SK-N-SH treated with all-trans-retinoic acid at 6 μM for 48 hours (cell line): ENCODE measurements at regions not wholly inside any gene's neighbourhood (a gene's known extent, or its start where the extent isn't known, plus 50 kb on each side); places are given as distances from the start of the nearest gene placed in this dataset.

ENCODE experiments used
- ATAC-seq: fragments of 200-7000 bp; cut with Tn5 transposase; 3 replicates; pipeline ENCODE4 v1.9.1; 2020; ENCODE audit warnings: mild to moderate bottlenecking, moderate library complexity
- ARNTL ChIP-seq: fragments of 450-650 bp; formaldehyde crosslinking; IDR thresholded peaks from 2 replicates; pipeline ENCODE4 v1.5.0; 2020; ENCODE audit warnings: low read depth, mild to moderate bottlenecking, moderate library complexity, borderline replicate concordance
- BACH2 ChIP-seq: fragments of 250-450 bp; sonication (Bioruptor Pico); IDR thresholded peaks from 2 replicates; pipeline ENCODE4 v1.9.0; 2021; ENCODE audit warnings: mild to moderate bottlenecking, borderline replicate concordance
- CSDC2 ChIP-seq: fragments of 250-450 bp; sonication (Bioruptor Pico); IDR thresholded peaks from 2 replicates; pipeline ENCODE4 v1.5.0; 2020; ENCODE audit warnings: mild to moderate bottlenecking, moderate library complexity
- CSRNP3 ChIP-seq: fragments of 250-450 bp; sonication (Bioruptor Pico); IDR thresholded peaks from 2 replicates; pipeline ENCODE4 v1.5.1; 2021; ENCODE audit warnings: mild to moderate bottlenecking, moderate library complexity
- ESRRG ChIP-seq: fragments of 250-450 bp; sonication (Bioruptor Pico); IDR thresholded peaks from 2 replicates; pipeline ENCODE4 v1.6.1; 2021; ENCODE audit warnings: mild to moderate bottlenecking
- GLIS3 ChIP-seq: fragments of 250-450 bp; sonication (Bioruptor Pico); IDR thresholded peaks from 2 replicates; pipeline ENCODE4 v1.5.0; 2020; ENCODE audit warnings: mild to moderate bottlenecking, moderate library complexity
- ISL1 ChIP-seq: fragments of 250-450 bp; sonication (Bioruptor Pico); IDR thresholded peaks from 2 replicates; pipeline ENCODE4 v2.1.2; 2022; ENCODE audit warnings: mild to moderate bottlenecking, moderate library complexity
- OSR1 ChIP-seq: fragments of 250-450 bp; sonication (Bioruptor Pico); IDR thresholded peaks from 2 replicates; pipeline ENCODE4 v1.8.0; 2022; ENCODE audit warnings: moderate library complexity, mild to moderate bottlenecking, inconsistent platforms
- POU6F1 ChIP-seq: fragments of 250-450 bp; sonication (Bioruptor Pico); IDR thresholded peaks from 2 replicates; pipeline ENCODE4 v1.8.0; 2021; ENCODE audit warnings: low read depth, mild to moderate bottlenecking, moderate library complexity, borderline replicate concordance
- PPARA ChIP-seq: fragments of 250-450 bp; sonication (Bioruptor Pico); IDR thresholded peaks from 2 replicates; pipeline ENCODE4 v1.5.0; 2020; ENCODE audit warnings: mild to moderate bottlenecking, borderline replicate concordance
- RARB ChIP-seq: fragments of 250-450 bp; sonication (Bioruptor Pico); IDR thresholded peaks from 2 replicates; pipeline ENCODE4 v1.8.0; 2021; ENCODE audit warnings: mild to moderate bottlenecking, moderate library complexity
- SNAI2 ChIP-seq: fragments of 250-450 bp; sonication (Bioruptor Pico); IDR thresholded peaks from 2 replicates; pipeline ENCODE4 v1.5.0; 2020; ENCODE audit warnings: mild to moderate bottlenecking, moderate library complexity
- TCF4 ChIP-seq: fragments of 250-450 bp; sonication (Bioruptor Pico); IDR thresholded peaks from 2 replicates; pipeline ENCODE4 v1.8.0; 2021; ENCODE audit warnings: mild to moderate bottlenecking, moderate library complexity, borderline replicate concordance
- TOX ChIP-seq: fragments of 250-450 bp; sonication (Bioruptor Pico); IDR thresholded peaks from 2 replicates; pipeline ENCODE4 v1.8.0; 2021; ENCODE audit warnings: mild to moderate bottlenecking, moderate library complexity, borderline replicate concordance
- ZC3H10 ChIP-seq: fragments of 250-450 bp; sonication (Bioruptor Pico); IDR thresholded peaks from 2 replicates; pipeline ENCODE4 v1.5.1; 2021; ENCODE audit warnings: mild to moderate bottlenecking, moderate library complexity
- ZFP3 ChIP-seq: fragments of 250-450 bp; sonication (Bioruptor Pico); IDR thresholded peaks from 2 replicates; pipeline ENCODE4 v1.5.0; 2020; ENCODE audit warnings: mild to moderate bottlenecking, moderate library complexity
- ZNF565 ChIP-seq: fragments of 450-650 bp; formaldehyde crosslinking; conservative IDR thresholded peaks from 2 replicates; pipeline ENCODE4 v1.5.0; 2020; ENCODE audit warnings: low read depth, mild to moderate bottlenecking, moderate library complexity
- ZNF70 ChIP-seq: fragments of 450-650 bp; formaldehyde crosslinking; IDR thresholded peaks from 2 replicates; pipeline ENCODE4 v1.5.0; 2020; ENCODE audit warnings: mild to moderate bottlenecking, moderate library complexity
- ZNF8 ChIP-seq: fragments of 450-650 bp; formaldehyde crosslinking; IDR thresholded peaks from 2 replicates; pipeline ENCODE4 v1.5.0; 2020; ENCODE audit warnings: mild to moderate bottlenecking, moderate library complexity
- TF ChIP-seq, protein P1 (sequence below): fragments of 250-450 bp; sonication (Bioruptor Pico); IDR thresholded peaks from 2 replicates; pipeline ENCODE4 v1.5.0; 2020; ENCODE audit warnings: mild to moderate bottlenecking, moderate library complexity
- TF ChIP-seq, protein P2 (sequence below): fragments of 250-450 bp; sonication (Bioruptor Pico); IDR thresholded peaks from 2 replicates; pipeline ENCODE4 v1.8.0; 2020; ENCODE audit warnings: mild to moderate bottlenecking, moderate library complexity, borderline replicate concordance
- TF ChIP-seq, protein P3 (sequence below): fragments of 250-450 bp; sonication (Bioruptor Pico); IDR thresholded peaks from 2 replicates; pipeline ENCODE4 v1.5.1; 2020; ENCODE audit warnings: low read depth, mild to moderate bottlenecking, moderate library complexity

- no peak for TF ChIP-seq CSRNP3 (CRISPR knock-in tag)
- no peak for TF ChIP-seq CSDC2 (CRISPR knock-in tag)
- TF ChIP-seq RARB (CRISPR knock-in tag), result no peak
- TF ChIP-seq, protein P1, sequence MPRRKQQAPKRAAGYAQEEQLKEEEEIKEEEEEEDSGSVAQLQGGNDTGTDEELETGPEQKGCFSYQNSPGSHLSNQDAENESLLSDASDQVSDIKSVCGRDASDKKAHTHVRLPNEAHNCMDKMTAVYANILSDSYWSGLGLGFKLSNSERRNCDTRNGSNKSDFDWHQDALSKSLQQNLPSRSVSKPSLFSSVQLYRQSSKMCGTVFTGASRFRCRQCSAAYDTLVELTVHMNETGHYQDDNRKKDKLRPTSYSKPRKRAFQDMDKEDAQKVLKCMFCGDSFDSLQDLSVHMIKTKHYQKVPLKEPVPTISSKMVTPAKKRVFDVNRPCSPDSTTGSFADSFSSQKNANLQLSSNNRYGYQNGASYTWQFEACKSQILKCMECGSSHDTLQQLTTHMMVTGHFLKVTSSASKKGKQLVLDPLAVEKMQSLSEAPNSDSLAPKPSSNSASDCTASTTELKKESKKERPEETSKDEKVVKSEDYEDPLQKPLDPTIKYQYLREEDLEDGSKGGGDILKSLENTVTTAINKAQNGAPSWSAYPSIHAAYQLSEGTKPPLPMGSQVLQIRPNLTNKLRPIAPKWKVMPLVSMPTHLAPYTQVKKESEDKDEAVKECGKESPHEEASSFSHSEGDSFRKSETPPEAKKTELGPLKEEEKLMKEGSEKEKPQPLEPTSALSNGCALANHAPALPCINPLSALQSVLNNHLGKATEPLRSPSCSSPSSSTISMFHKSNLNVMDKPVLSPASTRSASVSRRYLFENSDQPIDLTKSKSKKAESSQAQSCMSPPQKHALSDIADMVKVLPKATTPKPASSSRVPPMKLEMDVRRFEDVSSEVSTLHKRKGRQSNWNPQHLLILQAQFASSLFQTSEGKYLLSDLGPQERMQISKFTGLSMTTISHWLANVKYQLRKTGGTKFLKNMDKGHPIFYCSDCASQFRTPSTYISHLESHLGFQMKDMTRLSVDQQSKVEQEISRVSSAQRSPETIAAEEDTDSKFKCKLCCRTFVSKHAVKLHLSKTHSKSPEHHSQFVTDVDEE (CRISPR knock-in tag), result no peak
- TF ChIP-seq, protein P2, sequence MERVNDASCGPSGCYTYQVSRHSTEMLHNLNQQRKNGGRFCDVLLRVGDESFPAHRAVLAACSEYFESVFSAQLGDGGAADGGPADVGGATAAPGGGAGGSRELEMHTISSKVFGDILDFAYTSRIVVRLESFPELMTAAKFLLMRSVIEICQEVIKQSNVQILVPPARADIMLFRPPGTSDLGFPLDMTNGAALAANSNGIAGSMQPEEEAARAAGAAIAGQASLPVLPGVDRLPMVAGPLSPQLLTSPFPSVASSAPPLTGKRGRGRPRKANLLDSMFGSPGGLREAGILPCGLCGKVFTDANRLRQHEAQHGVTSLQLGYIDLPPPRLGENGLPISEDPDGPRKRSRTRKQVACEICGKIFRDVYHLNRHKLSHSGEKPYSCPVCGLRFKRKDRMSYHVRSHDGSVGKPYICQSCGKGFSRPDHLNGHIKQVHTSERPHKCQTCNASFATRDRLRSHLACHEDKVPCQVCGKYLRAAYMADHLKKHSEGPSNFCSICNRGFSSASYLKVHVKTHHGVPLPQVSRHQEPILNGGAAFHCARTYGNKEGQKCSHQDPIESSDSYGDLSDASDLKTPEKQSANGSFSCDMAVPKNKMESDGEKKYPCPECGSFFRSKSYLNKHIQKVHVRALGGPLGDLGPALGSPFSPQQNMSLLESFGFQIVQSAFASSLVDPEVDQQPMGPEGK (CRISPR knock-in tag), result no peak
- ATAC-seq, result no peak
These were observed 666.9 kb downstream of the FRK start for GRCh38 chr6:115393821-115394220.

DNA sequence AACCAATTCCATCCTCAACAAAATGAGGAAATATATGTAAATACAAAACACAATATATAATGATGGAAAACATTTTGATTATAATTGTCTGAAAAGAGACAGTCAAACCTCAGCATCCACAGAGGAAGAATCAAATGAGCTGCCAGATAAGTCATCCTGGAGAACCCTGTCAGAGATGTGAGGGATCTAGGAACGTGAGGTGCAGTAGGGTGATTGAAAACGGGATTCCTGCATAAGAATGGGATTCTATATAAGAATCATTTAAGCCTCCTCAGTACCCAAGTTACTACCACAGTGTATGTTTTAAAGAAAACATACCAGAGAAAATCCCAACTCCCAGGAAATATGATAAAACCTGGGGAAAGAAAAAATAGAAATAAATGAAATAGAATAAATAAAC lies 690.5 kb downstream of the FRK start:
- ATAC-seq, result no peak
- TF ChIP-seq ZNF70 (CRISPR knock-in tag), result no peak
- no peak for TF ChIP-seq PPARA (CRISPR knock-in tag)
- no peak for TF ChIP-seq POU6F1 (CRISPR knock-in tag)
- TF ChIP-seq ZFP3 (CRISPR knock-in tag), result no peak
- TF ChIP-seq ARNTL (CRISPR knock-in tag), result no peak
- TF ChIP-seq ZC3H10 (CRISPR knock-in tag), result no peak
- TF ChIP-seq, protein P2 (CRISPR knock-in tag), result no peak
- no peak for TF ChIP-seq GLIS3 (CRISPR knock-in tag)
- TF ChIP-seq, protein P3, sequence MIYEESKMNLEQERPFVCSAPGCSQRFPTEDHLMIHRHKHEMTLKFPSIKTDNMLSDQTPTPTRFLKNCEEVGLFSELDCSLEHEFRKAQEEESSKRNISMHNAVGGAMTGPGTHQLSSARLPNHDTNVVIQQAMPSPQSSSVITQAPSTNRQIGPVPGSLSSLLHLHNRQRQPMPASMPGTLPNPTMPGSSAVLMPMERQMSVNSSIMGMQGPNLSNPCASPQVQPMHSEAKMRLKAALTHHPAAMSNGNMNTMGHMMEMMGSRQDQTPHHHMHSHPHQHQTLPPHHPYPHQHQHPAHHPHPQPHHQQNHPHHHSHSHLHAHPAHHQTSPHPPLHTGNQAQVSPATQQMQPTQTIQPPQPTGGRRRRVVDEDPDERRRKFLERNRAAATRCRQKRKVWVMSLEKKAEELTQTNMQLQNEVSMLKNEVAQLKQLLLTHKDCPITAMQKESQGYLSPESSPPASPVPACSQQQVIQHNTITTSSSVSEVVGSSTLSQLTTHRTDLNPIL (CRISPR knock-in tag), result no peak
- TF ChIP-seq ISL1 (CRISPR knock-in tag), result no peak
- no peak for TF ChIP-seq RARB (CRISPR knock-in tag)
- TF ChIP-seq CSRNP3 (CRISPR knock-in tag), result no peak

- no peak for ATAC-seq
- TF ChIP-seq TCF4 (CRISPR knock-in tag), result no peak
- no peak for TF ChIP-seq SNAI2 (CRISPR knock-in tag)
- no peak for TF ChIP-seq POU6F1 (CRISPR knock-in tag)
- no peak for TF ChIP-seq ESRRG (CRISPR knock-in tag)
- no peak for TF ChIP-seq ZNF8 (CRISPR knock-in tag)
- no peak for TF ChIP-seq ZNF70 (CRISPR knock-in tag)
- TF ChIP-seq ZC3H10 (CRISPR knock-in tag), result no peak
- no peak for TF ChIP-seq OSR1 (CRISPR knock-in tag)
- no peak for TF ChIP-seq ARNTL (CRISPR knock-in tag)
- no peak for TF ChIP-seq GLIS3 (CRISPR knock-in tag)
- no peak for TF ChIP-seq ZFP3 (CRISPR knock-in tag)
- no peak for TF ChIP-seq BACH2 (CRISPR knock-in tag)
- TF ChIP-seq PPARA (CRISPR knock-in tag), result no peak
- TF ChIP-seq ZNF565 (CRISPR knock-in tag), result no peak
- no peak for TF ChIP-seq TOX (CRISPR knock-in tag)
These were observed 694.9 kb downstream of the FRK start for GRCh38 chr6:115365783-115366182.
